NCI-H1417 (cell line): ENCODE measurements at regions not wholly inside any gene's neighbourhood (a gene's known extent, or its start where the extent isn't known, plus 50 kb on each side); places are given as distances from the start of the nearest gene placed in this dataset.

Experiments used
- DNase-seq, 3 experiments: peaks; one replicate each; lab custom pipeline; 2025; lab: John Stamatoyannopoulos, UW

DNA sequence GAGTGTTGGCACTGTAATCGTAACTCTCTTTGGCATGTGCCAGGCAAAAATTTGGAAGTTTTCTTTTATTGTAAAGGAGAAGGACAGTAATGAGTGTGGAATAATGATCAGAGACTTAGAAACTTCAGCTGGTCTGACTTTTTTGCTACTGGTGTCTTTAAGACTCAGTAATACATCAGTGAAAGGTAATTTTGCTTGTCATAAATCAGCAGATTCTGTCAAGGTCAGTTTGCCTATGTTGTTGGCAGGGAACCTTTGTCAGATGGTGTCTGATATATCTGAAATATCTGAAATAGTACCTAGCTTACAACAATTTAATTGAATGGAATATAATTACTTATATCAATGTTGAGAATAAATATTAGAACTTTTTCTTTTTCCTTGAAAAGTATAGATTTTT, 516.9 kb downstream of the LRFN5 start:
- peak in 1 of 3 experiments; percentile 15 for DNase-seq

DNA sequence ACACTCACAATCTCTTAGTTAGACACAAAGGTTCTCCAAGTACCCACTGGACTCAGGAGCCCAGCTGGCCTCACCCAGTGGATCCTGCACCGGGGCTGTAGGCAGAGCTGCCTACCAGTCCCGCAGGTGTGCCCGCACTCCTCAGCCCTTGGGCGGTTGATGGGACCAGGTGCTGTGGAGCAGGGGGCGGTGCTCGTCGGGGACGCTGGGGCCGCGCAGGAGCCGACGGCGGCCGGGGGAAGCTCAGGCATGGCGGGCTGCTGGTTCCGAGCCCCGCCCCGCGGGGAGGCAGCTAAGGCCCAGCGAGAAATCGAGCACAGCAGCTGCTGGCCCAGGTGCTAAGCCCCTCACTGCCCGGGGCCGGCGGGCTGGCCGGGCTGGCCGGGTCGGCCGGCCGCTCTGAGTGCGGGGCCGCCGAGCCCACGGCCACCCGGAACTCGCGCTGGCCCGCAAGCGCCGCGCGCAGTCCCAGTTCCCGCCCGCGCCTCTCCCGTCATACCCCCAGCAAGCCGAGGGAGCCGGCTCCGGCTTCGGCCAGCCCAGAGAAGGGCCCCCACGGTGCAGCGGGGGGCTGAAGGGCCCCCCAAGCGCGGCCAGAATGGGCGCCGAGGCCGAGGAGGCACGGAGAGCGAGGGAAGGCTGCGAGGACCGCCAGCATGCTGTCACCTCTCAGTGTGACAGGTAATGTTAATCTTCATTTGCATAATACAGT, 506.8 kb downstream of the LRFN5 start:
- no peak for DNase-seq

DNA sequence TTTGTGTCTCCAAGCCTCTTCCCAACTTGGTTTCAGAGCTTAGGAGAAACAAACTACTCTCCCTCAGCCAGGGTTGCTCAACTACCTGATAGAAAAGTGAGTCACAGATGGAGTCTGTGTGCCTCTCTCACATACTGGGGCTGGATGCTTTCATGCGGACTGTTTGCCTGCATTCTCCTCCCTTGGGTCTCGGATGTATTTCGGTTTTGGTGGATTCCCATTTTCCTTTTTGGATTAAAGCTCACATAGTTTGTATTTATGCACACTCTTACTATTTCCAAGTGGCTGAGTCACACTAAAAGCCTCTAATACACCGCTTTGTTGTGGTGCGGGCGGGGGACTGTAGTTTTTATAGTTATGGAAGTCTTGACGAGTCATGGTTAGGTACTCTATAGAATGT, 505.4 kb downstream of the LRFN5 start:
- no peak for DNase-seq

DNA sequence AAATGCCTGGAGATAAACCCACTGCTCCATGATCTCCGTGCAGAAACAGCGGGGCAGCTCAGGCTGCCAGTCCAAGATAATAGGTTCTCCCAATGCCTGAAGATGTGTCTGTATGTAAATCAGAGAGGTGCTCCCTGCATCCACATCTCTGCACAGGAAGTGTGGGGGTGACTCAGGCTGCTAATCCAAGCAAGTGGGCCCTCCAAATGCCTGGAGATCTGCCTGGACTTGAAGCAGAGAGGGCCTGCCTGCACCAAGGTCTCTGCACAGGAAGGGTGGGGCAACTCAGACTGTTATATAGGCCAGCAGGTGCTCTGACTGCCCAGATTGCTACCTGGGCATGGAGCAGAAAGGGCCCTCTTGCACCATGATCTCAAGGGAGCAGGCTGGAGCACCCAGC, 504.7 kb downstream of the LRFN5 start:
- no peak for DNase-seq

DNA sequence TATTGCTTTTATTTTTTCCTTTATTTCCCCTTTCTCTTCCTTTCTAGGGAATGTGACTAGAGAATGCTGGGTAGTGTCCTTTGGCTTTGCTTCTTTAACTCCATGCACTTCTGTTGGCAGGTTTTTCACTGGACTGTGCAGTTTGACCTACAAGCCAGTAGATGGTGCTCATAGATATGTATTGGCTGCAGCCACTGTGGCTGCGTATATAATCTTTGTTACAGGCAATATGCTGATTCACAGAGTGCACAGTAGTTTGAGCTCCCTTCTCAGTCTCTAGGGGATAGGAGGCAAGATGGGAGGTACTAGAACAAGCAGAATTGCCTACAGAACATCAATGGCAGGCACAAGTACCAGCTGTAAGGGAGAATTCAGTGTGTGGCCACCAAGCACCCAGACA, 503.5 kb downstream of the LRFN5 start:
- no peak for DNase-seq

DNA sequence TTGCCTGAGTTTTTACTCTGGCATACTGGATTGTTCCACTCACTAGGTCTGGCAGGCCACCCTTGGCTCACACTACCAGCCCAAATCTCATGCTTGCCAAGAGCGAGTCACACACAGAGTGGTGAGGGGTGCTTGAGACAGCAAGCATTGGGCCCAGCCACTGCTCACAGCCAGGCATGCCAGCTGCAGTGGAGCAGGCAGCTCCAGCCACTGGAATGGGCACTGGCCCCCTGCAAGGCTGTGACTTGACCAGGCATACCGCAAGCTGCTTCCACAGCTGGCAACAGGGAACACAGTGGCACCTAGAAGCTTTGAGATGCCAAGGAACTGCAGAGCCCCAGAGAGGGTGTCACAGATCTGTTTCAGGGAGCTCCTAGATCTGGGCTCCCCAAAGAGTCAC, 488.5 kb downstream of the LRFN5 start:
- no peak for DNase-seq

DNA sequence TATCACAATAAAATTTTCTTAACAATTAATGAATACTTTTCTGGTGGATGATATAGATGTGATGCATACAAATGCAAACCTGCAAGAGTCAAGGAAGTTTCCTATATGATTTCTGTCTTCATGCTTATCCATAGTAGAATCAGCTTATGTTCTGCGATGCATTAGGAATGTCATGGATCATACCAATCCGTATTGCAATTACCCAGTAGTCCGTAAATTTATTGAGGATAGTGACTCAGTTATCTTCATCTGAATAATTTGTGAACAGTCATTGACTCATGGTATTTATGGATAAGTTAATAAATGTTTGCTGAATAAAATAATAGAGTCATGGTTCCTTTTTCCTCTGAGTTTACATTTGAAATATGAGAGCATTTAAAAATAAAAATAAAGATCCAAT, 483.4 kb downstream of the LRFN5 start:
- no peak for DNase-seq

DNA sequence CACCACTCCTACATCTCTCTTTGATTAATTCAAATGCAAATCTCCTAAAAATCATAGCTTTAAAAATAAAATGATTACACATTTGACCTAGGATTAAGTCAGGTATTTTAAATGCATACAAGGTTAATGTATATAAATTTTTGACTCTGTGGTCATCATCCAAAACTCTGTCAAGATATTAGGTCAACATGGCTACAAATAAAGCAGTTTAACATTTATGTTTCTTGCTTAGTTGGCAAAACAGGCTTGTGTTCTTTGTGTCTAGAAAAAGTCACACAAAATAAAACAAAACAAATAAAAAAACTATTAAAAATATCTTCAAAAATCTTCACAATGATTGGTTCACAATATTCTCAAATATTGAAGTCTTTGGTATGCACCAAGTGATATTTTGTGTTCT, 473.2 kb downstream of the LRFN5 start:
- no peak for DNase-seq

DNA sequence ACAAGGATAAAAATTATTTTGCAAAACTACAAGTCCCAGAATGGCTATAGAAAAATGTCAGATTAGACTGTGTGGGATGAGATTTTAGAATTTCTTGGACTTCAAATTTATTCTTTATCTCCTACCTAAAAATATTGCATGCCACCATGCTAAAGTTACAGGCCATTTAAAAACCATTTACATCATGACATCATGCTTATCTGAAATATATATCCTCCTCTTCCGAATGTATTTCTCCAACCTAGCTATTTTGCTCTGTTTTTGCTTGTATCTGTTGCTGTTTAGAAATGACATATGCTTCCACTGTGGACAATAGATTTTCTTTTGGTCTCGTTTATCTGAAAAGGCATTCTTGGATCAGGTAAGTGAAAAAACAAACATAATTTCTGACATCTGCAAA, 471.7 kb downstream of the LRFN5 start:
- DNase-seq: no peak

DNA sequence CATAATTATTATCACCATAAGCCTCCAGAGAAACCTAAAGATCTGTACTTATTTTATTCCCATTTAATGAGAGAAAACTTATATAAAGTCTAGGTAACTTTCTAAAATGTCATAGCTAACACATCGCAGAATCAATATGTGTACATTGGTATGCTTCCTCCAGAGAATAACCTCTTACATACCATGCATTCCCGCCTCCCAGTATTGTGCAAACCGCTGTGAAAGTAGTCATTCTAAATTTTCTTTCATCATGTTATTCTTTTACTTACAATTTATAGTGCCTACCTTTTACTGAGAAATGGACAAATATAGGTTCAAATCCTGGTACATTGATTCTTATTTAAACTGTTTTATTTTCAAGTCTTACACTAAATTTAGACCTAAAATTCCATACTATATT, 463.4 kb downstream of the LRFN5 start:
- no peak for DNase-seq

DNA sequence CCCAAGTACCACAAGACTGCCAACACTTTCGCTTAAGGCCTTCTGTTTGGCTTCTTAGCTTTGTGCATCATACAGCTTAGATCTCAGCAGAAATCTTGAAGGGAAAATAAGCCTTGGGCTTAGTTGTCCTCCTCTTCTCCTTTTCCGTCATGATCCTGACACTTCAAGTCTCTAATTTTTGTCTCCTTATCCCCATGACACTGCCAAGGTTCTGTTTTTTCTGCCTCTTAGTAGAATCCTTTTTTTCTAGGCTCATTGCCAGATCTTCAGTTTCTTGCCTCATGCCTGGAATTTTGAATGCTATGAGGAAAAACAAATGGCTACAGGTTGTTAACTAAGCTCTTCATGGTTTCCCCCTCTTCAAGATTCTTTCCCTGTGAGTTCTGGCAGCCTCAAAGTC, 450.4 kb downstream of the LRFN5 start:
- no peak for DNase-seq

DNA sequence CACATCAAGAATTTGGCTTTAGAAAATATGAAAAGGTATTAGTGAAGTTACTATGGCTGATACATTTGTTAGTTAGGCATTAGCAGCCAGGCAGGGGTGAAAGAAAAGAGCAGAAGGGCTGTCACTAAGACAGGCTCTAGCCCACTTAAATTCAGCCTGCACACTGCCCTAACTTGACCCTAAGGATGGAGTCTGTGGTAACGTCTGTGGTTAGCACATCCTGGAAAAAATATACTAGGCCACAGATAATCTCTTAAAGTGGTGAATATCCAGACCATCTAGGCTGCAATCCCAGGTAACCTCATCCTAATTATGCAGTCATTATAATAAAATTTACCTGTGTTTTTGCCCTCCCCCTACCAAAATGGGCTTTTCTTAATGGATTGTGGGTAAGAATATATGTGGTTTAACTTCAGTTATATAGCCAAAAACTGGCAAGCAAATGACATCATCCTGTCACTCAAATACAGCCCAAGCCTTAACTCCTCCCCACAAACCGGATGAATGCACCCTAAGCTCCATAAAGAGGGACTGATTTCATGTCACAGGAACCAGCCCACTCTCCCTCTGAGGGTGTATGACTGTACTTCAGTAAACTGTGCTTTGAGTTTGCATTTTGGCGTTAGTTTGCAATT, 440.9 kb downstream of the LRFN5 start:
- DNase-seq: no peak

DNA sequence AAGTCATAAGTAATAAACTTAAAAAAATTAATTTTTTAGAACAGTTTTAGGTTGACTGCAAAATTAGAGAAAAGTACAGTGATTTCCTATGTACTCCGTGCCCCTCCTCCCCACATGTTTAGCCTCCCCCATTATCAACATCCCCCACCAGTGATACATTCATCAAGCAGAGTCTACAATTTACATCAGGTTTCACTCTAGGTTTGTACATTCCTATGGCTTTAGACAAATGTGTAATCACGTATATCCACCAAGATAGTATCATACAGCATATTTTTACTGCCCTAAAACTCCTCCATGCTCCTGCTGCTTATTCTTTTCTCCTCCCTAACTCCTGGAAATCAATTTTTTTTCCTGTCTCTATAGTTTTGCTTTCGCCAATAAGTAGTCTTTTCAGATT, 438.7 kb downstream of the LRFN5 start:
- DNase-seq: no peak

DNA sequence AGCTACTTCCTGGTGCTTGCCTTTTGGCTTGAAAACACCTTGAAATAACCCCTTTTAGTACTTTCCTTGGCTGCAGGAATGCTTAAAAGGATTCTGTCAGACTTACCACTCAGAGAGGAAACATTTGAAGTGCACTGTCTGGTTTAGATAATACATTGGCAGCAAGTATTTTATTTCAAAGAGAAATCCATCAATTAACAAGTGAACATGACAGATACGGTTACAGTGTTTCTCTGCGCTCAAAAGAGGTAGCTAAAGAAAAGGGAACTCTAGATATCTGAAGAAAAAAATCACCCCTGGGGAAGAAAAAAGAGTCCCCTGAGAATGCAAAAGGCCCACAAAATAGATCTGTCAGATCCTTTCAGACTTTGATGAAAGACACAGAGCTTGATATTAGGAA, 421.9 kb downstream of the LRFN5 start:
- no peak for DNase-seq

DNA sequence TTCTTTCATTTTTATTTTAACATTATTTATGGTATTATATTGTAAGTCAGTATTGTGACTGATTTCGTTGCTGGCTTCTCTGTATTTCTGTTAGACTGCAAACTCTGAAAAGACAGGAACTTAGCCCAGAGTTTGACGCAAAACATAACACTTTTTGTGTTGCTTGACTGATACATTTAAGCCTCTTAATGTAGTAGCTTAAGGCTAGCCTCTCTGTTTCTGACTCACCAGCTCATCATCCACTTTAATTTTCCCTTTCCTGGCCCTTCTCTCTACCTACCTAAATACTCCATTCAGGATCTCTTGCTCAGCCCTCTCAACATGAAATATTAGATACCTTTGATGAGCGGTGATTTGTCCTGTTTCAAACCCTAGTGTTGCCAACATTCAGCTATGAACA, 420.6 kb downstream of the LRFN5 start:
- DNase-seq: no peak

DNA sequence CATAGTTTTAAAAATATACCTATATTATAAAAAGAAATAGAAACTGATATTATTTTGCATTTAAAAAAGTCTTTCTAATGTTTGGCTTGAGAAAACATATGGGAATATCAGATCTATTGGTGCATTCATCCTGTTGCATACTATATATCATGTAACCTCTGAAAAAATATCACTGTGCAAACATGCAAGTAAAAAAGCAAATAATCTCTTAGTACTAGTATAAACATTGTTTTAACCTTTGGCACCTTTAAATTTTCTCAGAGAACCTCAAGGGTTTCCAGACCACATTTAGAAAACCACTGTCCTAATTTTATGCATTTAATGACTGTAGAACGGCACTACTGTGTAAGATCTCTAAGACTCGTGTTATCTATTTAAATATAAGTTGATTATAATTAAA, 416.8 kb downstream of the LRFN5 start:
- peak in 1 of 3 experiments; percentile 19 for DNase-seq

DNA sequence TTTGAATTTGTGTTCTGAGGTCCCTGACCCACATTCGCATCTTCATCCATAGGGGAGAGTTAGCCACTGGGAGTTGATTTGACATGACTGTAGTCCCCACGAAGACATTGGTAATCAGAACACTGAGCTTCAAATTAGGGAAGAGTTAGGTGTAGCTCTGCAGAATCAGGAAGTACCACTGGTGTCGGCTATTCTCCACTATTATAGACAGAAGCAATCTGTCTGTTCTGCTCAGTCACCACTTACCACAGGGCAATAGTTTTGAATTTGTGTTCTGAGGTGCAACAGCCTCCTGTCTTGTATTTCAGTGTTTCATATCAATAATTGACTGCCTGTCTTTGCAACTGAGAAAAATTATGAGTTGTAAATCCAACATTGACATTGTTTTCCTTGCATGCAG, 407.6 kb downstream of the LRFN5 start:
- DNase-seq: no peak

DNA sequence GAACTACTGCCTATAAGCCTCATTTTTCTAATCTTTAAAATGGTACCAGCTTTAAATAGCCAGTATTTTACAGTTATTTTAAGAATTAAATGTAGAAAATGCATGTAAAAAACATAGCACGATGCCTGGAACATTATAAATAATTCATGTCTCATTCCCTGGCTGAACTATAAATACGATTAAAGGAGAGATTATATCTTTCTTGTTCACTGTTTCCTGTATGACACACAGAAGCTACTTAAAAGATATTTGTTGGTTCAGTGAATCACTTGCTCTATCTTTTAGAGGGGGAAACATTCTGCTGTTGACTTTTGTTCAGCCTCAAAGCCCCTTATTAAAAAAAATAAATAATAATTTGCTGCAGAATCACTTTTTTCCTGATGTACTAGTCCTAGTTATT, 406.9 kb downstream of the LRFN5 start:
- DNase-seq: no peak

DNA sequence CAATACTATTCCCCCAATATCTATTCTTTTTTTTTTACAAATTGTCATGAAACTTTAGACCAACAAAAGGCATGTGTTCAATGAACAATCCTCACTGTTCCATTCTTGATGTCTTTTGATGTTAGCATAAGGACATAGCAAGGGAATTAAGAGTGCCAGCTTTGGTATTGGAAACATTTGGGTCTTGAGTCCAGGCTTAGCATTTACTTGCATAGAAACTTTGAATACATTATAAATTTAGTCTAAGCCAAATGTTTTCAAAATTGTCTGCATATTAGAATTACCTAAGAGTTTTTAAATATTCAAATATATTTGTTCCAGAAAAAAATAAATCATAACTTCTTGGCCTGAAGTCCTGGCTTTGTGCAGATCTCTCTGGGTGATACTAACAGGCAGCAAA, 406.5 kb downstream of the LRFN5 start:
- no peak for DNase-seq

DNA sequence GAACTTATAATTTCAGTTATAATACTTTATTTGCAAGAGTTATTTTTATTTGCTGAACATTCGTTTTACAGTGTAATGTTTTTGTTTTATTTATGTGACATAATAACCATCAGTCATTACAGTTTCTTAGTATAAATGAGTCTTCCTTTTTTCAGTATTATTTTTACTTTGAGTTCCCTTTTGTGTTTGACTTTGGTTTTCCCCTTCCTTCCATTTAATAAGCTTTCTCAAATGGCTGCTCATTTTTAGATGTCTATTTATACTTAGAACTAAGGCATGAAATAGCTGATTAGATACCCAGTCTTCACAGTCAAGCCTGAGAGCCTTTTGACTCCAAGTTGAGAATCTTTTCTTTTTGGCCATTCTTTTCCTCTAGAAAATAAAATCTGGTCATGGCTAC, 404.5 kb downstream of the LRFN5 start:
- DNase-seq: no peak

DNA sequence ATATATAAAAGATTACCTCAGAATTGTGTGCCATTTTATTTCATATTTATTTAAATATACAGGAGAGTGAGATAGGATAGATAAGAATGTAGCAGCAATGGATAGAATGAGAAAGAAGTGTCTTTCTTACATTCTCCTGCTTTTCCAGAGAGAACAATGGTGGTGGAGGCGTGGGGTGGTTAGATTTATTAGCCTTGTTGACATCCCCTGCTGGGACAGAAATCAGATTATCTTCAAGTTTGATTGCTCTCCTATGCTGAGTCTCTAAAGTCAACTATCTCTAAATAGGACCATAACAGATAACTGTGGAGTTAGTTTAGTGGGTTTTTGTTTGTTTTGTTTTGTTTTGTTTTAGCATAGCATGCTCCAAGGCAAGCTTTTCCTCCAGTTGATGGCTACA, 397.6 kb downstream of the LRFN5 start:
- peak in 2 of 3 experiments; percentile 7 to 34 for DNase-seq

DNA sequence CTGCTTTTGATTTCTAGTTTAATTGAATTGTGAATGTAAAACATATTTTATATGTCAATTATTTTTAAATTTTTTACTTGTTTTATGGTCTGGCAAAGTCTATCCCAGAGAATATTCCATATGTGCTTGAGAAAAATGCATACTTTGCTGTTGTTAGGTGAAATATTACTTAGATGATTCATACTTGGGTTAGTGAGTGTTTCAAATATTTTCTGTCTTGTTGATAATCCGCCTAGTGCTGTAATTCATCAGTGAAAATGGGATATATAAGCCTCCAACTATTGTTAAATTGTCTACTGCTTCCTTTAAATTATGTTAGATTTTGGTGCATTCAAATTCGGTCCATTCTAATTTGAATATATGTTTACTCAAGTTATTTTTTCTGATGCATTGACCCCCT, 395.5 kb downstream of the LRFN5 start:
- no peak for DNase-seq

DNA sequence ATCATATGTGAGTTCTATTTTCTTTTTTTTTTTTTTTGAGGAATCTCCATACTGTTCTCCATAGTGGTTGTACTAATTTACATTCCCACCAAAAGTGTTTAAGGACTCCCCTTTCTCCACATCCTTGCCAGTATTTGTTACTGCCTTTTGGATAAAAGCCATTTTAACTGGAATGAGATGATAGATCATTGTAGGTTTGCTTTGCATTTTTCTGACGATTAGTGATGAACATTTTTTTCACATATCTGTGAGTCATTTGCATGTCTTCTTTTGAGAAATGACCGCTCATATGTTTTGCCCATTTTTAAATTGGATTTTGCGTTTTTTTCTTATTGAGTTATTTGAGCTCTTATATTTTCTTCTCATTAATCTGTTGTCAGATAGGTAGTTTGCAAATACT, 394.8 kb downstream of the LRFN5 start:
- no peak for DNase-seq

DNA sequence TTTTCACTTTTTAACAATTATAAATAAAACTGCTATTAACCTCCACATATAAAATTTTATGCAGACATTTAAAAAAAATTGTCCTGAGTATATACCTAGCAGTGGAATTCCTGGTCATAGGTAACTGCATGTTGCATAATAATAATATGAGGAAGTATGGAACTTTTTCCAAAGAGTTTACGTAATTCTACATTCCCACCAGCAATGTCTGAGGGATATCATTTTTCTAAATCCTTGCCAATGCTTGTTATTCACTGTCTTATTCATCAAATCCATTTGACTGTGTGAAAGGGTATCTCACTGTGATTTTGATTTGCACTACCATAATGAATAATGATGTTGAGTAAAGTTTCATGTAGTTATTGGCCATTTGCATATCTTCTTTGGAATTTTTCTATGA, 393.8 kb downstream of the LRFN5 start:
- no peak for DNase-seq
